OCI-LY3 (cell line): ENCODE measurements at regions not wholly inside any gene's neighbourhood (a gene's known extent, or its start where the extent isn't known, plus 50 kb on each side); places are given as distances from the start of the nearest gene placed in this dataset.

Experiments
- H2AFZ ChIP-seq: fragments of 200-600, 300-600 bp; shearing (Covaris generic); 2 replicates; pipeline ENCODE4 v1.6.0; 2014; ENCODE audit warnings: antibody characterized with exemption, low read depth, low read length
- H3K27ac ChIP-seq: fragments of 200-600, 300-600 bp; sonication (generic); 2 replicates; pipeline ENCODE4 v1.5.1; 2014; ENCODE audit warnings: mild to moderate bottlenecking, low read length, moderate library complexity, mixed read lengths
- H3K27me3 ChIP-seq: fragments of 200-600, 300-600 bp; sonication (generic); 2 replicates; pipeline ENCODE4 v1.6.1; 2014; ENCODE audit warnings: low read depth, low read length, mixed read lengths
- H3K36me3 ChIP-seq: fragments of 200-600, 300-600 bp; sonication (generic); replicated peaks from 2 replicates; pipeline ENCODE3; 2014; ENCODE audit warnings: low read depth, low read length, mixed read lengths
- H3K4me1 ChIP-seq: fragments of 300-600, 200-600 bp; sonication (generic); 2 replicates; pipeline ENCODE4 v1.6.1; 2014; ENCODE audit warnings: low read length, mixed read lengths
- H3K4me2 ChIP-seq: fragments of 200-600, 300-600 bp; sonication (generic); 2 replicates; pipeline ENCODE4 v1.6.1; 2014; ENCODE audit warnings: low read length, mixed read lengths
- H3K4me3 ChIP-seq: fragments of 300-600, 200-600 bp; sonication (generic); 2 replicates; pipeline ENCODE4 v1.5.1; 2014; ENCODE audit warnings: antibody characterized with exemption, mild to moderate bottlenecking, low read length, moderate library complexity
- H3K79me2 ChIP-seq: fragments of 300-600, 200-600 bp; shearing (Covaris generic); 2 replicates; pipeline ENCODE4 v1.6.1; 2014; ENCODE audit warnings: mild to moderate bottlenecking, low read length, mixed read lengths
- H3K9ac ChIP-seq: fragments of 300-600, 200-600 bp; shearing (Covaris generic); 2 replicates; pipeline ENCODE4 v1.6.0; 2014; ENCODE audit warnings: mild to moderate bottlenecking, low read length, moderate library complexity
- H3K9me3 ChIP-seq: fragments of 200-600, 300-600 bp; shearing (Covaris generic); 2 replicates; pipeline ENCODE4 v1.6.1; 2014; ENCODE audit warnings: low read length, mixed read lengths; ENCODE audit not compliant: insufficient read depth
- H4K20me1 ChIP-seq: fragments of 200-600, 300-600 bp; sonication (generic); 2 replicates; pipeline ENCODE4 v1.6.1; 2016; ENCODE audit warnings: low read length, mixed read lengths; ENCODE audit not compliant: insufficient read depth
- CTCF ChIP-seq: fragments of 200-600, 300-600 bp; sonication (generic); IDR thresholded peaks from 2 replicates; pipeline ENCODE4 v1.5.1; 2014; ENCODE audit warnings: antibody characterized with exemption, low read length, low read depth
- EZH2phosphoT487 ChIP-seq: fragments of 200-600 bp; shearing (Covaris generic); IDR thresholded peaks from 2 replicates; pipeline ENCODE4 v1.6.1; 2018; ENCODE audit warnings: antibody characterized with exemption, mixed run types, low read depth

- TF ChIP-seq EZH2phosphoT487 (no peak), CTCF (no peak)
- no peaks in the 10 kb centered on the region for H3K36me3 ChIP-seq
- H3K9ac ChIP-seq: no peak overlapping the region
- H3K9me3 ChIP-seq: no peaks in the 10 kb centered on the region
- H3K4me1 ChIP-seq: peaks cover 8% of the 10 kb centered on the region; the same call in 1 of the 2 replicates
- no peaks in the 10 kb centered on the region for H3K79me2 ChIP-seq
- H3K4me3 ChIP-seq: no peak overlapping the region
- no peak overlapping the region for H2AFZ ChIP-seq
- H3K4me2 ChIP-seq: no peak overlapping the region
- H4K20me1 ChIP-seq: no peaks in the 10 kb centered on the region
- H3K27ac ChIP-seq: no peak overlapping the region
- H3K27me3 ChIP-seq: no peaks in the 10 kb centered on the region; the same call in 1 of the 2 replicates
Observed at GRCh38 chr5:87784879-87785495, 372.3 kb upstream of the CCNH start.

- no peaks in the 10 kb centered on the region for H4K20me1 ChIP-seq
- H3K27ac ChIP-seq: no peak overlapping the region
- no peak for TF ChIP-seq EZH2phosphoT487
- H3K4me3 ChIP-seq: no peak overlapping the region
- H3K9ac ChIP-seq: no peak overlapping the region
- no peaks in the 10 kb centered on the region for H3K9me3 ChIP-seq
- H3K4me2 ChIP-seq: no peak overlapping the region
- H3K36me3 ChIP-seq: no peaks in the 10 kb centered on the region
- H3K27me3 ChIP-seq: no peaks in the 10 kb centered on the region; the same call in 1 of the 2 replicates
- H3K79me2 ChIP-seq: no peaks in the 10 kb centered on the region
- no peak overlapping the region for H2AFZ ChIP-seq
- peaks cover 8% of the 10 kb centered on the region; the same call in 1 of the 2 replicates for H3K4me1 ChIP-seq
Observed at GRCh38 chr5:87784311-87784710, 371.6 kb upstream of the CCNH start.

GRCh38 chr5:87782916-87783315, 370.2 kb upstream of the CCNH start:
- H3K36me3 ChIP-seq: no peaks in the 10 kb centered on the region
- no peak overlapping the region for H3K27ac ChIP-seq
- no peaks in the 10 kb centered on the region; the same call in 1 of the 2 replicates for H3K27me3 ChIP-seq
- no peak overlapping the region for H3K4me3 ChIP-seq
- H3K4me2 ChIP-seq: no peak overlapping the region
- no peak overlapping the region for H3K9ac ChIP-seq
- no peaks in the 10 kb centered on the region for H3K79me2 ChIP-seq
- H3K4me1 ChIP-seq: peaks cover 8% of the 10 kb centered on the region; the same call in 1 of the 2 replicates
- no peak for TF ChIP-seq CTCF
- H4K20me1 ChIP-seq: no peaks in the 10 kb centered on the region
- no peaks in the 10 kb centered on the region for H3K9me3 ChIP-seq
- no peak overlapping the region for H2AFZ ChIP-seq

- H3K4me1 ChIP-seq: peaks cover 8% of the 10 kb centered on the region; the same call in 1 of the 2 replicates
- no peaks in the 10 kb centered on the region for H3K9me3 ChIP-seq
- no peaks in the 10 kb centered on the region for H3K79me2 ChIP-seq
- H4K20me1 ChIP-seq: no peaks in the 10 kb centered on the region
- peak overlapping the region; percentile 64; the same call in 1 of the 2 replicates for H3K4me2 ChIP-seq
- no peak for TF ChIP-seq CTCF
- TF ChIP-seq EZH2phosphoT487: no peak
- H3K4me3 ChIP-seq: no peak overlapping the region
- H3K9ac ChIP-seq: no peak overlapping the region
- H3K27me3 ChIP-seq: no peaks in the 10 kb centered on the region; the same call in 1 of the 2 replicates
- H2AFZ ChIP-seq: no peak overlapping the region
- no peaks in the 10 kb centered on the region for H3K36me3 ChIP-seq
- H3K27ac ChIP-seq: no peak overlapping the region
Observed at GRCh38 chr5:87781976-87782375, 369.2 kb upstream of the CCNH start.
